PFSK-1 (cell line): ENCODE measurements at regions not wholly inside any gene's neighbourhood (a gene's known extent, or its start where the extent isn't known, plus 50 kb on each side); places are given as distances from the start of the nearest gene placed in this dataset.

Experiments used
- FOXP2 ChIP-seq: optimal IDR thresholded peaks from 2 replicates; pipeline ENCODE3; 2011; ENCODE audit warnings: borderline replicate concordance, control low read depth, inconsistent platforms; ENCODE audit not compliant: insufficient read depth; ENCODE audit errors: extremely low read length, extremely low read depth
- POLR2AphosphoS5 ChIP-seq: IDR thresholded peaks from 2 replicates; pipeline ENCODE4 v1.6.1; 2012; ENCODE audit warnings: low read depth, mild to moderate bottlenecking, control low read depth, low read length, moderate library complexity
- REST ChIP-seq, 2 experiments: IDR thresholded peaks; 2 replicates each; pipeline versions ENCODE4 v1.6.1 to v1.8.0; 2011 to 2012; ENCODE audit warnings: low read depth in 2 of 2, low read length in 2 of 2, control low read depth in 1 of 2, inconsistent platforms in 1 of 2, mild to moderate bottlenecking in 1 of 2, moderate library complexity in 1 of 2; ENCODE audit not compliant: insufficient read depth in 1 of 2

GRCh38 chr3:153396581-153396980 lies 234.6 kb downstream of the RAP2B start:
- TF ChIP-seq POLR2AphosphoS5 (no peak), REST (IDR thresholded peaks at IDR 0.05; ENCODE audit: insufficient read depth in 1 of 2, low read depth in 2 of 2, low read length in 2 of 2) (no peak), FOXP2 (no peak)
